ENCODE measurements at regions not wholly inside any gene's neighbourhood (a gene's known extent, or its start where the extent isn't known, plus 50 kb on each side); places are given as distances from the start of the nearest gene placed in this dataset.

- TF ChIP-seq CTCF (IDR thresholded peaks at IDR 0.05; ENCODE audit: borderline replicate concordance): no peak
- H3K27ac ChIP-seq (replicated peaks): no peak overlapping the region
- DNase-seq: no peak
- intact Hi-C loops (cut with micrococcal nuclease): no loop called here
- H3K9me3 ChIP-seq (replicated peaks): no peaks in the 10 kb centered on the region
- peaks cover 40% of the 10 kb centered on the region for H3K4me1 ChIP-seq
- no peak overlapping the region for H3K4me3 ChIP-seq
- H3K27me3 ChIP-seq (ENCODE audit: low read depth): no peaks in the 10 kb centered on the region
- no peaks in the 10 kb centered on the region for H3K36me3 ChIP-seq
Measured at GRCh38 chr2:207223051-207223450, 57.3 kb upstream of the KLF7 start.

- no peak for TF ChIP-seq CTCF (IDR thresholded peaks at IDR 0.05; ENCODE audit: borderline replicate concordance)
- Histone ChIP-seq H3K9me3 (replicated peaks) (no peaks in the 10 kb centered on the region), H3K4me1 (peaks cover 52% of the 10 kb centered on the region), H3K4me3 (no peak overlapping the region), H3K36me3 (no peaks in the 10 kb centered on the region), H3K27ac (replicated peaks) (no peak overlapping the region), H3K27me3 (ENCODE audit: low read depth) (no peaks in the 10 kb centered on the region)
- DNase-seq: no peak
- intact Hi-C loops (cut with micrococcal nuclease): no loop called here
Measured at GRCh38 chr2:207224381-207224780, 58.6 kb upstream of the KLF7 start.

- Histone ChIP-seq H3K4me3 (no peak overlapping the region), H3K27me3 (ENCODE audit: low read depth) (no peaks in the 10 kb centered on the region), H3K36me3 (no peaks in the 10 kb centered on the region), H3K9me3 (replicated peaks) (no peaks in the 10 kb centered on the region), H3K27ac (replicated peaks) (peak overlapping the region; percentile 62), H3K4me1 (peaks cover 52% of the 10 kb centered on the region)
- intact Hi-C loops (cut with micrococcal nuclease): no loop called here
- DNase-seq: no peak
- no peak for TF ChIP-seq CTCF (IDR thresholded peaks at IDR 0.05; ENCODE audit: borderline replicate concordance)
Measured at GRCh38 chr2:207224791-207225482, 59.2 kb upstream of the KLF7 start.

GRCh38 chr2:207225773-207226172 lies 60.0 kb upstream of the KLF7 start:
- no peak for TF ChIP-seq CTCF (IDR thresholded peaks at IDR 0.05; ENCODE audit: borderline replicate concordance)
- Histone ChIP-seq H3K9me3 (replicated peaks) (no peaks in the 10 kb centered on the region), H3K27me3 (ENCODE audit: low read depth) (no peaks in the 10 kb centered on the region), H3K4me1 (peaks cover 59% of the 10 kb centered on the region), H3K4me3 (no peak overlapping the region), H3K27ac (replicated peaks) (peak overlapping the region; percentile 62), H3K36me3 (no peaks in the 10 kb centered on the region)
- intact Hi-C loops (cut with micrococcal nuclease): no loop called here
- DNase-seq: no peak

GRCh38 chr2:207226243-207226642 lies 60.5 kb upstream of the KLF7 start:
- Histone ChIP-seq H3K27me3 (ENCODE audit: low read depth) (no peaks in the 10 kb centered on the region), H3K36me3 (no peaks in the 10 kb centered on the region), H3K4me1 (peaks cover 59% of the 10 kb centered on the region), H3K4me3 (no peak overlapping the region), H3K27ac (replicated peaks) (peak overlapping the region; percentile 62), H3K9me3 (replicated peaks) (no peaks in the 10 kb centered on the region)
- DNase-seq: no peak
- intact Hi-C loops (cut with micrococcal nuclease): no loop called here
- no peak for TF ChIP-seq CTCF (IDR thresholded peaks at IDR 0.05; ENCODE audit: borderline replicate concordance)
